GM21737 (cell line): ENCODE measurements at regions not wholly inside any gene's neighbourhood (a gene's known extent, or its start where the extent isn't known, plus 50 kb on each side); places are given as distances from the start of the nearest gene placed in this dataset.

Experiments
- ATAC-seq: cut with Tn5 transposase; IDR thresholded peaks from one replicate; pipeline ENCODE4 v1.9.1; 2021; ENCODE audit warnings: mild to moderate bottlenecking, moderate library complexity; ENCODE audit not compliant: unreplicated experiment

GRCh38 chr2:145086910-145087309 lies 567.0 kb upstream of the ZEB2 start:
- ATAC-seq = no peak

- no peak for ATAC-seq
Measured at GRCh38 chr2:145085612-145086011, 565.7 kb upstream of the ZEB2 start.

- no peak for ATAC-seq
Measured at GRCh38 chr2:145080426-145080825, 560.5 kb upstream of the ZEB2 start.

- ATAC-seq = no peak
Measured at GRCh38 chr2:145079641-145080040, 559.7 kb upstream of the ZEB2 start.

- ATAC-seq = no peak
Measured at GRCh38 chr2:145078923-145079322, 559.0 kb upstream of the ZEB2 start.

- no peak for ATAC-seq
Measured at GRCh38 chr2:145076085-145076484, 556.2 kb upstream of the ZEB2 start.

- ATAC-seq = no peak
Measured at GRCh38 chr2:145075454-145076062, 555.6 kb upstream of the ZEB2 start.

GRCh38 chr2:145070703-145071102 lies 550.8 kb upstream of the ZEB2 start:
- no peak for ATAC-seq

- no peak for ATAC-seq
Measured at GRCh38 chr2:145068509-145068908, 548.6 kb upstream of the ZEB2 start.

GRCh38 chr2:145067549-145068030 lies 547.7 kb upstream of the ZEB2 start:
- no peak for ATAC-seq

- no peak for ATAC-seq
Measured at GRCh38 chr2:145066856-145067548, 547.1 kb upstream of the ZEB2 start.

GRCh38 chr2:145066151-145066661 lies 546.3 kb upstream of the ZEB2 start:
- no peak for ATAC-seq

- no peak for ATAC-seq
Measured at GRCh38 chr2:145065342-145065741, 545.4 kb upstream of the ZEB2 start.

GRCh38 chr2:145064511-145064910 lies 544.6 kb upstream of the ZEB2 start:
- ATAC-seq = no peak

- ATAC-seq = no peak
Measured at GRCh38 chr2:145060876-145061275, 541.0 kb upstream of the ZEB2 start.

GRCh38 chr2:145059914-145060313 lies 540.0 kb upstream of the ZEB2 start:
- ATAC-seq = no peak

- ATAC-seq = no peak
Measured at GRCh38 chr2:145059343-145059742, 539.4 kb upstream of the ZEB2 start.

- no peak for ATAC-seq
Measured at GRCh38 chr2:145058457-145058856, 538.5 kb upstream of the ZEB2 start.

GRCh38 chr2:145055651-145056050 lies 535.7 kb upstream of the ZEB2 start:
- no peak for ATAC-seq

GRCh38 chr2:145050134-145050533 lies 530.2 kb upstream of the ZEB2 start:
- ATAC-seq = no peak

GRCh38 chr2:145049475-145049874 lies 529.6 kb upstream of the ZEB2 start:
- no peak for ATAC-seq

GRCh38 chr2:145047554-145047953 lies 527.6 kb upstream of the ZEB2 start:
- no peak for ATAC-seq
